ENCODE measurements at regions not wholly inside any gene's neighbourhood (a gene's known extent, or its start where the extent isn't known, plus 50 kb on each side); places are given as distances from the start of the nearest gene placed in this dataset.

- no peak for ATAC-seq
- Histone ChIP-seq H3K9me3 (ENCODE audit: control insufficient read depth, insufficient read depth, low read depth, low read length) (no peaks in the 10 kb centered on the region), H3K27ac (ENCODE audit: low read length) (no peak overlapping the region), H3K4me3 (ENCODE audit: low read depth in 2 of 2, low read length in 2 of 2) (no peak overlapping the region), H3K27me3 (ENCODE audit: control insufficient read depth, insufficient read depth, low read length) (no peaks in the 10 kb centered on the region), H3K4me1 (ENCODE audit: control insufficient read depth, insufficient read depth, low read length) (no peaks in the 10 kb centered on the region), H3K36me3 (ENCODE audit: control insufficient read depth, insufficient read depth, low read length) (no peaks in the 10 kb centered on the region)
- DNase-seq (ENCODE audit: low read depth, low spot score) = no peak
- no TSS peak for BruUV-seq (replicated peaks)
- in situ Hi-C loops (cut with HindIII; ENCODE audit: low pct_unique_long_range_greater_than_20kb, low sequenced_read_pairs) = no loop called here
- intact Hi-C loops (cut with micrococcal nuclease; ENCODE audit: unreplicated experiment) = no loop called here
- ChIA-PET CTCF (no interaction called here), POLR2A (no interaction called here)
- TF ChIP-seq CTCF (IDR thresholded peaks at IDR 0.05) (no peak), SIN3A (IDR thresholded peaks at IDR 0.05; ENCODE audit: borderline replicate concordance, insufficient read depth, low read depth, low read length) (no peak), TCF7L2 (IDR thresholded peaks at IDR 0.05; ENCODE audit: low read depth, low read length) (no peak), REST (IDR thresholded peaks at IDR 0.05; ENCODE audit: insufficient read depth in 1 of 2, low read depth in 2 of 2, low read length in 1 of 2) (no peak)
These were observed 381.0 kb upstream of the TRAM1L1 start for GRCh38 chr4:117466388-117466787.

GRCh38 chr4:117467404-117467803 is 382.0 kb upstream of the TRAM1L1 start:
- H3K4me3 ChIP-seq (ENCODE audit: low read depth in 2 of 2, low read length in 2 of 2) = no peak overlapping the region
- no peaks in the 10 kb centered on the region for H3K4me1 ChIP-seq (ENCODE audit: control insufficient read depth, insufficient read depth, low read length)
- H3K36me3 ChIP-seq (ENCODE audit: control insufficient read depth, insufficient read depth, low read length) = no peaks in the 10 kb centered on the region
- ATAC-seq (no peak), DNase-seq (ENCODE audit: low read depth, low spot score) (no peak)
- CTCF ChIA-PET = no interaction called here
- intact Hi-C loops (cut with micrococcal nuclease; ENCODE audit: unreplicated experiment) (no loop called here), in situ Hi-C loops (cut with HindIII; ENCODE audit: low pct_unique_long_range_greater_than_20kb, low sequenced_read_pairs) (no loop called here)
- no peaks in the 10 kb centered on the region for H3K9me3 ChIP-seq (ENCODE audit: control insufficient read depth, insufficient read depth, low read depth, low read length)
- no peak for TF ChIP-seq TCF7L2 (IDR thresholded peaks at IDR 0.05; ENCODE audit: low read depth, low read length)
- TF ChIP-seq CTCF (IDR thresholded peaks at IDR 0.05) = no peak
- no peak for TF ChIP-seq POLR2AphosphoS5 (IDR thresholded peaks at IDR 0.05; ENCODE audit: low read depth, low read length)
- no peak for TF ChIP-seq REST (IDR thresholded peaks at IDR 0.05; ENCODE audit: insufficient read depth in 1 of 2, low read depth in 2 of 2, low read length in 1 of 2)
- TF ChIP-seq SIN3A (IDR thresholded peaks at IDR 0.05; ENCODE audit: borderline replicate concordance, insufficient read depth, low read depth, low read length) = no peak
- BruUV-seq (replicated peaks) = no TSS peak
- POLR2A ChIA-PET = no interaction called here
- no peak overlapping the region for H3K27ac ChIP-seq (ENCODE audit: low read length)
- no peaks in the 10 kb centered on the region for H3K27me3 ChIP-seq (ENCODE audit: control insufficient read depth, insufficient read depth, low read length)
